Fibroblast of villous mesenchyme (primary cell): ENCODE measurements at regions not wholly inside any gene's neighbourhood (a gene's known extent, or its start where the extent isn't known, plus 50 kb on each side); places are given as distances from the start of the nearest gene placed in this dataset.

Source experiments
- DNase-seq: peaks from one replicate; pipeline ENCODE4 v3.0.0-alpha.2; 2010; ENCODE audit warnings: low read depth
- H3K4me3 ChIP-seq: 2 replicates; pipeline ENCODE4 v1.5.1; 2011; ENCODE audit warnings: low read depth, mild to moderate bottlenecking, low read length
- CTCF ChIP-seq: IDR thresholded peaks from 2 replicates; pipeline ENCODE4 v1.5.1; 2012; ENCODE audit warnings: low read depth, mild to moderate bottlenecking, low read length; ENCODE audit not compliant: insufficient read depth

GRCh38 chr11:29187215-29187614, 829.6 kb downstream of the KCNA4 start:
- no peak for TF ChIP-seq CTCF
- no peak overlapping the region for H3K4me3 ChIP-seq

GRCh38 chr11:29184939-29185890, 831.6 kb downstream of the KCNA4 start:
- no peak overlapping the region for H3K4me3 ChIP-seq
- DNase-seq, result peak; percentile 81
- TF ChIP-seq CTCF, result no peak

More at GRCh38 chr11:29187215-29187614, 829.6 kb downstream of the KCNA4 start:
- DNase-seq, result no peak

- no peak overlapping the region for H3K4me3 ChIP-seq
- no peak for TF ChIP-seq CTCF
- DNase-seq, result peak; percentile 53
Measured at GRCh38 chr11:29183301-29183700, 833.5 kb downstream of the KCNA4 start.

- DNase-seq, result peak; percentile 57
- no peak for TF ChIP-seq CTCF
- no peak overlapping the region for H3K4me3 ChIP-seq
Measured at GRCh38 chr11:29173660-29174062, 843.2 kb downstream of the KCNA4 start.

- H3K4me3 ChIP-seq, result no peak overlapping the region
- no peak for TF ChIP-seq CTCF
- DNase-seq, result no peak
Measured at GRCh38 chr11:29171360-29171950, 845.4 kb downstream of the KCNA4 start.

GRCh38 chr11:29166306-29166705, 850.5 kb downstream of the KCNA4 start:
- H3K4me3 ChIP-seq, result no peak overlapping the region
- TF ChIP-seq CTCF, result no peak
- DNase-seq, result no peak
